Sigmoid colon (tissue), 6 donors: ENCODE measurements at regions not wholly inside any gene's neighbourhood (a gene's known extent, or its start where the extent isn't known, plus 50 kb on each side); places are given as distances from the start of the nearest gene placed in this dataset.

Experiments
- DNase-seq: peaks from one replicate; pipeline ENCODE4 v3.0.0-alpha.2; 2019
- H3K27ac ChIP-seq, 4 donors: fragments of 200-600 bp; sonication (generic); one replicate each; pipeline ENCODE4 v1.5.1; 2016 to 2019; ENCODE audit warnings: mild to moderate bottlenecking in 1 of 4
- H3K27me3 ChIP-seq, 3 donors: fragments of 200-600 bp; sonication (generic); one replicate each; pipeline ENCODE4 v1.5.1; 2019; ENCODE audit warnings: mild to moderate bottlenecking in 1 of 3
- H3K36me3 ChIP-seq, 4 donors: fragments of 200-600 bp; sonication (generic); one replicate each; pipeline ENCODE4 v1.5.1; 2016 to 2019
- H3K4me1 ChIP-seq, 4 donors: fragments of 200-600 bp; sonication (generic); one replicate each; pipeline ENCODE4 v1.5.1; 2017 to 2019
- H3K4me3 ChIP-seq, 4 donors: fragments of 200-600 bp; sonication (generic); one replicate each; pipeline ENCODE4 v1.5.1; 2017 to 2019; ENCODE audit warnings: mild to moderate bottlenecking in 2 of 4, moderate library complexity in 1 of 4
- H3K9me3 ChIP-seq, 4 donors: fragments of 200-600 bp in 3 of 4; sonication (generic) in 3 of 4; one replicate each; pipeline versions ENCODE4 v1.5.1 to v1.6.1; 2013 to 2019
- EP300 ChIP-seq, 4 donors: sonication (generic); formaldehyde crosslinking; IDR thresholded peaks; one replicate each; pipeline ENCODE4 v1.6.1; 2017; ENCODE audit warnings: antibody characterized with exemption in 4 of 4
- POLR2A ChIP-seq, 2 donors: fragments of 450-650 bp; IDR thresholded peaks; one replicate each; pipeline ENCODE4 v1.6.1; 2016; ENCODE audit warnings: antibody characterized with exemption in 2 of 2, mild to moderate bottlenecking in 2 of 2, moderate library complexity in 2 of 2
- POLR2AphosphoS5 ChIP-seq, 4 donors: sonication (generic); formaldehyde crosslinking; IDR thresholded peaks; one replicate each; pipeline ENCODE4 v1.6.1; 2017; ENCODE audit warnings: antibody characterized with exemption in 4 of 4
- WGBS, 2 donors: extraction: QIAGEN DNeasy Blood & Tissue Kit; methylation state at CpG; one replicate each; pipeline ENCODE4 v1.1.7; 2013; 5-methylcytosine and 5-hydroxymethylcytosine counted together
- intact Hi-C: fragments of 100-400 bp; cut with DNase I; formaldehyde crosslinking; loops from one replicate; pipeline ENCODE4 v1.15.1; 2023
- TF ChIP-seq, protein P1 (sequence below), 4 experiments: fragments of 450-650 bp in 3 of 4; fragments of 200-600 bp in 1 of 4; IDR thresholded peaks; one replicate each; pipeline ENCODE4 v1.5.1; 2016 to 2019; ENCODE audit warnings: antibody characterized with exemption in 4 of 4, mild to moderate bottlenecking in 3 of 4, moderate library complexity in 2 of 4
- donor health status: healthy with polysubstance abuse.
- donor health status: healthy.

DNA sequence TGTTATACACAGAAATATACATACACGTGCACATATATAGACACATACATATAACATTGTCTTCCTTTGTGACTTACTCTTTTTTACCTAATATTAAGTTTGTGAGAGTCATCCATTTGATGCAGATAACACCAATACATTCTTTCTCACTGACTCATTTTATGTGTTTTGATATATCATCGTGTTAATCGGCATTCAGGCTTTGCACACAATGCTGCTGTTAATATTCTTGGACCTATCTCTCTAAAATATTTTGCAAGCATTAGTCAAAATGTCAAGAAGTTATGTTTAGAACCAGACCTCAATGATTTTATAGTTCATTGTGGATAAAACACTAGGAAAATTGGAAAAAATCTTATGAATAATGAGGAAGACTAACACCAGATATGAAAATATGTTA is 441.1 kb downstream of the LRATD1 start:
- Histone ChIP-seq H3K9me3 (no peaks in the 10 kb centered on the region), H3K27me3 (no peaks in the 10 kb centered on the region), H3K4me1 (peaks cover 0 to 20% (median 11%) of the 10 kb centered on the region in 4 donors), H3K36me3 (no peaks in the 10 kb centered on the region), H3K4me3 (no peak overlapping the region), H3K27ac (peak overlapping the region in 1 of 4 donors; percentile 66)
- TF ChIP-seq, protein P1, sequence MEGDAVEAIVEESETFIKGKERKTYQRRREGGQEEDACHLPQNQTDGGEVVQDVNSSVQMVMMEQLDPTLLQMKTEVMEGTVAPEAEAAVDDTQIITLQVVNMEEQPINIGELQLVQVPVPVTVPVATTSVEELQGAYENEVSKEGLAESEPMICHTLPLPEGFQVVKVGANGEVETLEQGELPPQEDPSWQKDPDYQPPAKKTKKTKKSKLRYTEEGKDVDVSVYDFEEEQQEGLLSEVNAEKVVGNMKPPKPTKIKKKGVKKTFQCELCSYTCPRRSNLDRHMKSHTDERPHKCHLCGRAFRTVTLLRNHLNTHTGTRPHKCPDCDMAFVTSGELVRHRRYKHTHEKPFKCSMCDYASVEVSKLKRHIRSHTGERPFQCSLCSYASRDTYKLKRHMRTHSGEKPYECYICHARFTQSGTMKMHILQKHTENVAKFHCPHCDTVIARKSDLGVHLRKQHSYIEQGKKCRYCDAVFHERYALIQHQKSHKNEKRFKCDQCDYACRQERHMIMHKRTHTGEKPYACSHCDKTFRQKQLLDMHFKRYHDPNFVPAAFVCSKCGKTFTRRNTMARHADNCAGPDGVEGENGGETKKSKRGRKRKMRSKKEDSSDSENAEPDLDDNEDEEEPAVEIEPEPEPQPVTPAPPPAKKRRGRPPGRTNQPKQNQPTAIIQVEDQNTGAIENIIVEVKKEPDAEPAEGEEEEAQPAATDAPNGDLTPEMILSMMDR (IDR thresholded peaks at IDR 0.05): no peak
- TF ChIP-seq POLR2A (IDR thresholded peaks at IDR 0.05) (no peak), POLR2AphosphoS5 (IDR thresholded peaks at IDR 0.05) (no peak), EP300 (IDR thresholded peaks at IDR 0.05) (no peak)
- no peak for DNase-seq
- 82 to 87% methylated on average over 3 of the region's 3 CpGs for WGBS, 2 donors
- intact Hi-C loops: no loop called here

DNA sequence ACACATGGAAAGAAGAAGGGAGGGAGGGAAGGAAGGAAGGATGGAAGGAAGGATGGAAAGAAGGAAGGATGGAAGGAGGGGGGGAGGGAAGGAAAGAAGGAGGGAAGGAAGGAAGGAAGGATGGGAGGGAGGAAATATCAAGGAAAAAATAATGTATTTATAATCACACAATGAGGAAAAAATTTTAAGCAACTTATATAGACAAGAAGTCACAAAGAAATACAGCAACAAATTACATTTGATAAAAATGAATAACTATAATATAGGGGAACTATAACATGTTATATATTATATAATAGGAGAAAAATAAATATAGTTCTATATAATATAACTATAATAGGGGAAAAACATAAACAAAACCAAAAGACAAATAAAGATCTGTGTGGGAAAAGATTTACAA is 441.8 kb downstream of the LRATD1 start:
- Histone ChIP-seq H3K4me3 (no peak overlapping the region), H3K36me3 (no peaks in the 10 kb centered on the region), H3K27me3 (no peaks in the 10 kb centered on the region), H3K4me1 (peaks cover 0 to 16% (median 6%) of the 10 kb centered on the region in 4 donors), H3K9me3 (no peaks in the 10 kb centered on the region), H3K27ac (no peak overlapping the region)
- TF ChIP-seq POLR2AphosphoS5 (IDR thresholded peaks at IDR 0.05) (no peak), POLR2A (IDR thresholded peaks at IDR 0.05) (no peak), EP300 (IDR thresholded peaks at IDR 0.05) (no peak)
- TF ChIP-seq, protein P1 (IDR thresholded peaks at IDR 0.05): no peak
- intact Hi-C loops: no loop called here
- no peak for DNase-seq

DNA sequence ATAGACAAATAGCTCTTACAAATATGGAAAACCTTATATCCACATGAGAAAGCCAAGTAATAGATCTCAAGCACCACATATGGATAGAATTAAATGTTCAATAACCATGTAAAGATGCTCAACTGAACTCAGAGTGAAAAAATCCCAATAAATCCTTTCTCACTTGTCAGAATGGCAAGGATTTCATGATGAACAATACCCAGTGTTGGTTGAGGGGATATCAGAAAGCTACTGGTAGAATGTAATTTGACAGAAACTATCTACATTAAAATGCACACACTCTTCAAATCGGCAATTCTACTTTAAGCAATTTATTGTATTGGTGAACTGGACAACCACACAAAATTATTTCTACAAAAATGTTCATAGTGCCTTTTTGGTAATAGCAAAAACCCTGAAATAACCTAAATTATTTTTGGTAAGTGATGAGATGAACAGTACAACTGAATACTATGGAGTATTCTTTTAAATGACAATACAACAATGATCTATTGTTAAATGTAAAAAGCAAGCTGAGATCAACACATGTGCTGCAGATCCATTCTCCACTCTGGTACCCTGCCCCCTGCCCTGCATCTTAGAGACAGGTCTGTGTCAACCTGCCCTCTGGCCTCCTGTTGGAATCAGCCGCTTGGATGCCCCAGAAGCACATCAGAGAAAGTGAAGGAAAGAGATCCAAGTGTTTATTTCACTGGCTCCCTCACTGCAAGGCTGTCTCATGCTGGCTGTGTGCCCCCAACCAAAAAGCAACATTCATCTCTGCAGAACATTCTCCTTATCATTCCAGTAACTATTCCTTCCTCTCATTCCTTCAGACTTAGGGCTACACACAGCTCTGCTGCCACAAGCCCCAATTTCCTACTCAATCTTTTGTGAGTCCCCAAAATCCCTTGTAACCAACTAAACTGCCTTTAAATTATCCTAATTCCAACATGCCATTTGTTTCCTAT is 442.5 kb downstream of the LRATD1 start:
- TF ChIP-seq POLR2A (IDR thresholded peaks at IDR 0.05) (no peak), EP300 (IDR thresholded peaks at IDR 0.05) (no peak), POLR2AphosphoS5 (IDR thresholded peaks at IDR 0.05) (no peak)
- TF ChIP-seq, protein P1 (IDR thresholded peaks at IDR 0.05): no peak
- intact Hi-C loops: no loop called here

DNA sequence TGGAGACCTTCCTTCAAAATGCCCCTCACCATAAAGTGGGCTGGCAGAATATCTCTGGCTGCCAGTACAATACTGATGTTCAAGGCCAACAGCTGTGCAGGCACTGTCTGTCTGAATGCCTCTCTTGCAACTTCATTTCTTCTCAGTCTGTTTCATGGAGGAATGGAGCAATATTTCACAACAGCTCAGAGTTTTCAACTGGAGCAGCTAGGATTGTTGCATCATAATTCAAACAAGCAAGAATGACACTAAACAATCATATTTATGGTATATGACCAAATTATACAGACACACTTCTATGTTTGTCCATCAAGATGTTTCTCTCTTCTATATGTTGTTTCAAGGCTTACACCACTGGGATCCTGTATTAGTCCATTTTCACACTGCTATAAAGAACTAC is 444.2 kb downstream of the LRATD1 start:
- TF ChIP-seq, protein P1 (IDR thresholded peaks at IDR 0.05): no peak
- TF ChIP-seq EP300 (IDR thresholded peaks at IDR 0.05) (no peak), POLR2A (IDR thresholded peaks at IDR 0.05) (no peak), POLR2AphosphoS5 (IDR thresholded peaks at IDR 0.05) (no peak)
- H3K9me3 ChIP-seq: no peaks in the 10 kb centered on the region

More for the DNA sequence above, 442.5 kb downstream of the LRATD1 start:
- 67 to 76% methylated on average over 2 of the region's 2 CpGs for WGBS, 2 donors
- Histone ChIP-seq H3K4me1 (peaks cover 0 to 13% (median 6%) of the 10 kb centered on the region in 4 donors), H3K4me3 (no peak overlapping the region), H3K36me3 (no peaks in the 10 kb centered on the region), H3K9me3 (no peaks in the 10 kb centered on the region), H3K27ac (no peak overlapping the region), H3K27me3 (no peaks in the 10 kb centered on the region)
- no peak for DNase-seq

More for the DNA sequence above, 444.2 kb downstream of the LRATD1 start:
- intact Hi-C loops: no loop called here
- peaks cover 0 to 13% (median 6%) of the 10 kb centered on the region in 4 donors for H3K4me1 ChIP-seq
- H3K36me3 ChIP-seq: no peaks in the 10 kb centered on the region
- H3K4me3 ChIP-seq: no peak overlapping the region
- no peak for DNase-seq
- no peaks in the 10 kb centered on the region for H3K27me3 ChIP-seq
- H3K27ac ChIP-seq: no peak overlapping the region
